ENCODE measurements at regions not wholly inside any gene's neighbourhood (a gene's known extent, or its start where the extent isn't known, plus 50 kb on each side); places are given as distances from the start of the nearest gene placed in this dataset.

DNA sequence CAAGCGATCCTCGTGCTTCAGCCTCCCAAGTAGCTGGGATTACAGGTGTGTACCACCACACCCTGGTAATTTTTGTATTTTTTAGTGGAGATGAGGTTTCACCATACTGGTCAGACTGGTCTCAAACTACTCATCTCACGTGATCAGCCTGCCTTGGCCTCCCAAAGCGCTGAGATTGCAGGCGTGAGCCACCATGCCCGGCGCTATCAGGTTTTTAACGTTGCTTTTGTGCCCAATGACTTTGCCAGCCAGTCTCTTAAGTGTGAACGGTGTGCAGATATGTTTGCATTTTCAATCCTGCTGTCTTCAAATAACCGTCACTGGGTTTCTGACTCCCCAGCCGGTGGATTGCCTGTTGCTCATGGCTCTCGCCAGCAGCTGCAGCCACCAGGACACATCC is 201.8 kb upstream of the PPP2R2D start:
- no peak for TF ChIP-seq POLR2A (IDR thresholded peaks at IDR 0.05)
- TF ChIP-seq, protein P1, sequence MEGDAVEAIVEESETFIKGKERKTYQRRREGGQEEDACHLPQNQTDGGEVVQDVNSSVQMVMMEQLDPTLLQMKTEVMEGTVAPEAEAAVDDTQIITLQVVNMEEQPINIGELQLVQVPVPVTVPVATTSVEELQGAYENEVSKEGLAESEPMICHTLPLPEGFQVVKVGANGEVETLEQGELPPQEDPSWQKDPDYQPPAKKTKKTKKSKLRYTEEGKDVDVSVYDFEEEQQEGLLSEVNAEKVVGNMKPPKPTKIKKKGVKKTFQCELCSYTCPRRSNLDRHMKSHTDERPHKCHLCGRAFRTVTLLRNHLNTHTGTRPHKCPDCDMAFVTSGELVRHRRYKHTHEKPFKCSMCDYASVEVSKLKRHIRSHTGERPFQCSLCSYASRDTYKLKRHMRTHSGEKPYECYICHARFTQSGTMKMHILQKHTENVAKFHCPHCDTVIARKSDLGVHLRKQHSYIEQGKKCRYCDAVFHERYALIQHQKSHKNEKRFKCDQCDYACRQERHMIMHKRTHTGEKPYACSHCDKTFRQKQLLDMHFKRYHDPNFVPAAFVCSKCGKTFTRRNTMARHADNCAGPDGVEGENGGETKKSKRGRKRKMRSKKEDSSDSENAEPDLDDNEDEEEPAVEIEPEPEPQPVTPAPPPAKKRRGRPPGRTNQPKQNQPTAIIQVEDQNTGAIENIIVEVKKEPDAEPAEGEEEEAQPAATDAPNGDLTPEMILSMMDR (IDR thresholded peaks at IDR 0.05): no peak

All from suprapubic skin (tissue), 3 donors.